NT2/D1 (cell line): ENCODE measurements at regions not wholly inside any gene's neighbourhood (a gene's known extent, or its start where the extent isn't known, plus 50 kb on each side); places are given as distances from the start of the nearest gene placed in this dataset.

ENCODE experiments used
- YY1 ChIP-seq: IDR thresholded peaks from 2 replicates; pipeline ENCODE4 v1.6.1; 2011; ENCODE audit not compliant: insufficient read length, insufficient read depth
- ZNF274 ChIP-seq: IDR thresholded peaks from 2 replicates; pipeline ENCODE4 v1.6.1; 2011; ENCODE audit warnings: mild to moderate bottlenecking, low read depth, low read length

- TF ChIP-seq ZNF274 (no peak), YY1 (no peak)
Observed at GRCh38 chr5:112604732-112605630, 132.7 kb upstream of the APC start.
